SK-N-SH (cell line): ENCODE measurements at regions not wholly inside any gene's neighbourhood (a gene's known extent, or its start where the extent isn't known, plus 50 kb on each side); places are given as distances from the start of the nearest gene placed in this dataset.

Experiments
- RAD21 ChIP-seq: IDR thresholded peaks from 2 replicates; pipeline ENCODE4 v1.6.1; 2012; ENCODE audit warnings: mild to moderate bottlenecking, low read length
- SMC3 ChIP-seq: IDR thresholded peaks from 2 replicates; pipeline ENCODE4 v1.6.1; 2012; ENCODE audit warnings: low read depth, low read length, improper control_type of control experiment
- TAF1 ChIP-seq: IDR thresholded peaks from 2 replicates; pipeline ENCODE4 v1.6.1; 2012; ENCODE audit warnings: low read depth, mild to moderate bottlenecking, low read length, moderate library complexity, borderline replicate concordance
- USF1 ChIP-seq: IDR thresholded peaks from 2 replicates; pipeline ENCODE4 v1.4.0; 2012; ENCODE audit warnings: low read depth, borderline replicate concordance
- TF ChIP-seq, protein P1 (sequence below): fragments of 200-600 bp; sonication (generic); IDR thresholded peaks from 2 replicates; pipeline ENCODE4 v1.6.1; 2017; ENCODE audit warnings: antibody characterized with exemption, mild to moderate bottlenecking, moderate library complexity
- TF ChIP-seq, protein P2 (sequence below): IDR thresholded peaks from 2 replicates; pipeline ENCODE4; 2012

DNA sequence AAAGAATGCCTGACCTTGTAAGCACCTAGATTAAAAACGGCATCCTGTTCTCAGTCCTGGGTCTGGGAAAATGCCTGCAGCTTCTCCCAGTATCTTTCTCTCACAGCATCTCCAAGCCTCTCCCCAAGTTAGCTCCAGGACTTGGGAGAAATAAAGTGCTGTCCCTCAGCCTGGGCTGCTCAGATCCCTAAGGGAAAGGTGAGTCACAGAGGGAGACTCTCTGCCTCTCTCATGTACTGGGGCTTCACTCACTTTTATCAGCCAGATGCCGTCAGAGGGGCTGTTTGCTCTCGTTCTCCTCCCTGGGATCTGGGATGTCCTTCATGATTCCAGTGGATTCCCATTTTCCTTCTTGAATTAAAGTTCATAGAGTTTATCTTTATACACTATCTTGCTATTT is 293.6 kb downstream of the COL12A1 start:
- TF ChIP-seq, protein P1, sequence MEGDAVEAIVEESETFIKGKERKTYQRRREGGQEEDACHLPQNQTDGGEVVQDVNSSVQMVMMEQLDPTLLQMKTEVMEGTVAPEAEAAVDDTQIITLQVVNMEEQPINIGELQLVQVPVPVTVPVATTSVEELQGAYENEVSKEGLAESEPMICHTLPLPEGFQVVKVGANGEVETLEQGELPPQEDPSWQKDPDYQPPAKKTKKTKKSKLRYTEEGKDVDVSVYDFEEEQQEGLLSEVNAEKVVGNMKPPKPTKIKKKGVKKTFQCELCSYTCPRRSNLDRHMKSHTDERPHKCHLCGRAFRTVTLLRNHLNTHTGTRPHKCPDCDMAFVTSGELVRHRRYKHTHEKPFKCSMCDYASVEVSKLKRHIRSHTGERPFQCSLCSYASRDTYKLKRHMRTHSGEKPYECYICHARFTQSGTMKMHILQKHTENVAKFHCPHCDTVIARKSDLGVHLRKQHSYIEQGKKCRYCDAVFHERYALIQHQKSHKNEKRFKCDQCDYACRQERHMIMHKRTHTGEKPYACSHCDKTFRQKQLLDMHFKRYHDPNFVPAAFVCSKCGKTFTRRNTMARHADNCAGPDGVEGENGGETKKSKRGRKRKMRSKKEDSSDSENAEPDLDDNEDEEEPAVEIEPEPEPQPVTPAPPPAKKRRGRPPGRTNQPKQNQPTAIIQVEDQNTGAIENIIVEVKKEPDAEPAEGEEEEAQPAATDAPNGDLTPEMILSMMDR = no peak
- TF ChIP-seq SMC3 (no peak), TAF1 (no peak), USF1 (no peak), RAD21 (no peak)
- TF ChIP-seq, protein P2, sequence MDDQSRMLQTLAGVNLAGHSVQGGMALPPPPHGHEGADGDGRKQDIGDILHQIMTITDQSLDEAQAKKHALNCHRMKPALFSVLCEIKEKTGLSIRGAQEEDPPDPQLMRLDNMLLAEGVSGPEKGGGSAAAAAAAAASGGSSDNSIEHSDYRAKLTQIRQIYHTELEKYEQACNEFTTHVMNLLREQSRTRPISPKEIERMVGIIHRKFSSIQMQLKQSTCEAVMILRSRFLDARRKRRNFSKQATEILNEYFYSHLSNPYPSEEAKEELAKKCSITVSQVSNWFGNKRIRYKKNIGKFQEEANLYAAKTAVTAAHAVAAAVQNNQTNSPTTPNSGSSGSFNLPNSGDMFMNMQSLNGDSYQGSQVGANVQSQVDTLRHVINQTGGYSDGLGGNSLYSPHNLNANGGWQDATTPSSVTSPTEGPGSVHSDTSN = no peak
